ENCODE measurements at regions not wholly inside any gene's neighbourhood (a gene's known extent, or its start where the extent isn't known, plus 50 kb on each side); places are given as distances from the start of the nearest gene placed in this dataset.
A peak's percentile ranks its signal among the peaks of the same experiment; 100 is the strongest.
"Not testable (repeated sequence)": the region's sequence is repeated elsewhere in the genome, so short reads cannot be mapped to it uniquely, and the experiment has no call there.

DNA sequence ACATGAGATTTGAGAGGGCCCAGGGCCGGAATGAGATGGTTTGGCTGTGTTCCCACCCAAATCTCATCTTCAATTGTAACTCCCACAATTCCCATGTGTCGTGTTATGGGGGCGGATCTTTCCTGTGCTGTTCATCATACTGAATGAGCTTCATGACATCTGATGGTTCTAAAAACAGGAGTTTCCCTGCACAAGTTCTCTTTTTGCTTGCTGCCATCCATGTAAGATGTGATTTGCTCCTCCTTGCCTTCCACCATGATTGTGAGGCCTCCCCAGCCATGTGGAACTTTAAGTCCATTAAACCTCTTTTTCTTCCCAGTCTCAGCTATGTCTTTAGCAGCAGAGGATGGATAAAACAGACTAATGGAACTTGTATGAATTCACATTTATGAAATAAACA is 131.9 kb upstream of the ZC3H15 start:
- H3K27me3 ChIP-seq (ENCODE audit: control insufficient read depth in 2 of 2, insufficient read depth in 2 of 2, low read length in 2 of 2); H2AFZ ChIP-seq (ENCODE audit: low read depth, low read length); POLR2A ChIA-PET; H3K36me3 ChIP-seq (ENCODE audit: control insufficient read depth, insufficient read depth, low read length); BruUV-seq (replicated peaks); H3K4me2 ChIP-seq (ENCODE audit: insufficient read depth, low read length); H3K9me1 ChIP-seq (ENCODE audit: control insufficient read depth, insufficient read depth, low read length); in situ Hi-C loops (cut with MboI); H3K9me3 ChIP-seq (replicated peaks; ENCODE audit: control insufficient read depth, insufficient read depth, low read depth, low read length); FAIRE-seq; H3K9ac ChIP-seq (ENCODE audit: insufficient read depth in 1 of 2, low read depth in 2 of 2, low read length in 2 of 2); H3K4me3 ChIP-seq; H3K4me1 ChIP-seq (replicated peaks in 1 of 2; ENCODE audit: control insufficient read depth in 2 of 2, insufficient read depth in 2 of 2, low read length in 2 of 2); H3K27ac ChIP-seq (ENCODE audit: extremely low read depth, low read depth, low read length); H3K79me2 ChIP-seq (ENCODE audit: control insufficient read depth, insufficient read depth, low read length); H4K20me1 ChIP-seq (replicated peaks; ENCODE audit: control insufficient read depth, insufficient read depth, low read length); CTCF ChIA-PET (ENCODE audit: low intra/inter-chr PET ratio); DNase-seq (ENCODE audit: extremely low read depth in 1 of 4, low spot score in 3 of 4); intact Hi-C loops (cut with micrococcal nuclease); ATAC-seq: not testable (repeated sequence)
- 0% methylated on average over 3 of the region's 3 CpGs for WGBS (ENCODE audit: insufficient coverage, low coverage, missing lambda C conversion rate)
- peak; percentile 84 for TF ChIP-seq ZNF431 (CRISPR knock-in tag; IDR thresholded peaks at IDR 0.05)

DNA sequence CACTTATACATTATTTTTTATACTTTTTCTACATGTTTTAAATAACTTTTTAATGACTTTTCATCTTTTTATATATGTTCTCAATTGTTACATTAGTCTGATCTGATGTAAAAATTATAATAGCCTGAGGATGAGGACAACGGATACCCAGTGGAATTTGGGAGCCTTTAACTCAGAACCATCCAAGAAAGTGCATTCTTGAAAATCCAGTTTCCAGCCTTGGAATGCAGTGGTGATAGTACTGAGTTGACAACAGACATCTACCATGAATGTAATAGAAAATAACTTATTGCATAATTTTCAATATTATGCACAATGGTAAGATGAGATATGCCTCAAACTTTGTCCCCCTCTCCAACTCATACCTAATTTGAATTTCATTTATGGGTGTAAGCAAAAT is 120.7 kb upstream of the ZC3H15 start:
- WGBS (ENCODE audit: insufficient coverage, low coverage, missing lambda C conversion rate) = 0% methylated on average over 1 of the region's 1 CpG
- no peak overlapping the region for H3K27ac ChIP-seq (ENCODE audit: extremely low read depth, low read depth, low read length)
- no peaks in the 10 kb centered on the region for H3K27me3 ChIP-seq (ENCODE audit: control insufficient read depth in 2 of 2, insufficient read depth in 2 of 2, low read length in 2 of 2)
- no peaks in the 10 kb centered on the region for H4K20me1 ChIP-seq (replicated peaks; ENCODE audit: control insufficient read depth, insufficient read depth, low read length)
- POLR2A ChIA-PET = no interaction called here
- H3K9me1 ChIP-seq (ENCODE audit: control insufficient read depth, insufficient read depth, low read length) = no peaks in the 10 kb centered on the region
- no TSS peak for BruUV-seq (replicated peaks)
- CTCF ChIA-PET (ENCODE audit: low intra/inter-chr PET ratio) = interaction anchor here (0.6 kb wide), 1 partner anchor 1036 kb away, joined by 3 read pairs; no protein-coding TSS in a partner anchor
- no peak overlapping the region for H3K9ac ChIP-seq (ENCODE audit: insufficient read depth in 1 of 2, low read depth in 2 of 2, low read length in 2 of 2)
- no peak for TF ChIP-seq CHD7 (IDR thresholded peaks at IDR 0.05; ENCODE audit: low read depth, low read length)
- TF ChIP-seq, protein P1, sequence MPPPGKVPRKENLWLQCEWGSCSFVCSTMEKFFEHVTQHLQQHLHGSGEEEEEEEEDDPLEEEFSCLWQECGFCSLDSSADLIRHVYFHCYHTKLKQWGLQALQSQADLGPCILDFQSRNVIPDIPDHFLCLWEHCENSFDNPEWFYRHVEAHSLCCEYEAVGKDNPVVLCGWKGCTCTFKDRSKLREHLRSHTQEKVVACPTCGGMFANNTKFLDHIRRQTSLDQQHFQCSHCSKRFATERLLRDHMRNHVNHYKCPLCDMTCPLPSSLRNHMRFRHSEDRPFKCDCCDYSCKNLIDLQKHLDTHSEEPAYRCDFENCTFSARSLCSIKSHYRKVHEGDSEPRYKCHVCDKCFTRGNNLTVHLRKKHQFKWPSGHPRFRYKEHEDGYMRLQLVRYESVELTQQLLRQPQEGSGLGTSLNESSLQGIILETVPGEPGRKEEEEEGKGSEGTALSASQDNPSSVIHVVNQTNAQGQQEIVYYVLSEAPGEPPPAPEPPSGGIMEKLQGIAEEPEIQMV (tag; conservative IDR thresholded peaks at IDR 0.05; ENCODE audit: low read depth) = no peak
- ATAC-seq (no peak), DNase-seq (ENCODE audit: extremely low read depth in 1 of 4, low spot score in 3 of 4) (no peak), FAIRE-seq (no peak)
- H3K4me3 ChIP-seq = no peak overlapping the region
- H3K36me3 ChIP-seq (ENCODE audit: control insufficient read depth, insufficient read depth, low read length) = no peaks in the 10 kb centered on the region
- in situ Hi-C loops (cut with MboI) = no loop called here
- H3K4me2 ChIP-seq (ENCODE audit: insufficient read depth, low read length) = no peak overlapping the region
- intact Hi-C loops (cut with micrococcal nuclease) = no loop called here
- H3K4me1 ChIP-seq (replicated peaks in 1 of 2; ENCODE audit: control insufficient read depth in 2 of 2, insufficient read depth in 2 of 2, low read length in 2 of 2) = no peaks in the 10 kb centered on the region
- no peaks in the 10 kb centered on the region for H3K9me3 ChIP-seq (replicated peaks; ENCODE audit: control insufficient read depth, insufficient read depth, low read depth, low read length)
- H2AFZ ChIP-seq (ENCODE audit: low read depth, low read length) = no peak overlapping the region
- no peaks in the 10 kb centered on the region for H3K79me2 ChIP-seq (ENCODE audit: control insufficient read depth, insufficient read depth, low read length)
